ENCODE measurements at regions not wholly inside any gene's neighbourhood (a gene's known extent, or its start where the extent isn't known, plus 50 kb on each side); places are given as distances from the start of the nearest gene placed in this dataset.

DNA sequence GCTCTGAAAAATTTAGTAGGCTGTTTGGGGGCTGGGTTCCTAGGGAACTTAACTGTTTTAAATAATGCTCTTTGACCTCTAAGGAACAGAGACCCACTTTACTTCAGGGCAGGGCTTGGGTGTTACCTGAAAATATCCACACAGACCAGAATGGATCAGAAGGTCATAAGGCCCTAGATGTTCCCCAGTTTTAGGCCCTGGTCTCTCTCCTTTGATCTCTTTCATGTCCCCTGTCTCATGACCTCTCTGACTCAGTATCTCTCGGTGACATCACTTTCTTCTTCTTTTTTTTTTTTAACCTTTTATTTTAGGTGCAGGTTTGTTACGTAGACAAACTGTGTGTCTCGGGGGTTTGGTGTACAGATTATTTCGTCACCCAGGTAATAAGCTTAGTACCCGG, 272.1 kb upstream of the SGK1 start:
- Histone ChIP-seq H4K91ac (ENCODE audit: low read depth, low read length, poor library complexity) (no peak overlapping the region), H3K23ac (ENCODE audit: low read depth, low read length, poor library complexity) (no peak overlapping the region), H3K27me3 (ENCODE audit: control insufficient read depth in 3 of 3, insufficient read depth in 3 of 3, low read depth in 1 of 3, low read length in 3 of 3) (no peaks in the 10 kb centered on the region), H3K9ac (ENCODE audit: low read depth, low read length, poor library complexity) (no peak overlapping the region), H2AFZ (ENCODE audit: low read length) (no peak overlapping the region), H3K4ac (ENCODE audit: low read length) (no peak overlapping the region), H4K8ac (ENCODE audit: low read depth, low read length) (no peak overlapping the region), H3K18ac (ENCODE audit: low read length) (no peak overlapping the region), H2AK5ac (ENCODE audit: low read depth, low read length) (no peak overlapping the region), H2BK5ac (ENCODE audit: low read length) (no peak overlapping the region), H3K9me3 (replicated peaks in 1 of 2; ENCODE audit: control insufficient read depth in 2 of 2, insufficient read depth in 1 of 2, low read depth in 1 of 2, low read length in 2 of 2) (no peaks in the 10 kb centered on the region), H3K14ac (ENCODE audit: low read length) (no peak overlapping the region), H3K4me3 (ENCODE audit: low read length in 2 of 2) (no peak overlapping the region), H2BK120ac (ENCODE audit: low read depth, low read length) (no peak overlapping the region), H3K4me1 (ENCODE audit: control insufficient read depth in 2 of 2, insufficient read depth in 1 of 2, low read depth in 1 of 2, low read length in 2 of 2) (peaks cover 0 to 12% of the 10 kb centered on the region in 2 donors), H2BK12ac (ENCODE audit: low read length) (no peak overlapping the region), H3K79me1 (ENCODE audit: low read depth, low read length) (no peaks in the 10 kb centered on the region), H3K27ac (replicated peaks; ENCODE audit: low read length) (no peak overlapping the region), H2BK15ac (ENCODE audit: low read length) (no peak overlapping the region), H3K4me2 (ENCODE audit: insufficient read depth, low read length, poor library complexity, severe bottlenecking) (no peak overlapping the region), H3K36me3 (replicated peaks in 1 of 2; ENCODE audit: control insufficient read depth in 2 of 2, insufficient read depth in 2 of 2, low read length in 2 of 2) (no peaks in the 10 kb centered on the region)
- no peak for DNase-seq (ENCODE audit: low spot score)
- WGBS, 2 donors (ENCODE audit: extremely low coverage in 2 of 2, insufficient read length in 2 of 2, insufficient replicate concordance in 1 of 2), result no CpG with 5 or more reads among the region's 5 CpGs

DNA sequence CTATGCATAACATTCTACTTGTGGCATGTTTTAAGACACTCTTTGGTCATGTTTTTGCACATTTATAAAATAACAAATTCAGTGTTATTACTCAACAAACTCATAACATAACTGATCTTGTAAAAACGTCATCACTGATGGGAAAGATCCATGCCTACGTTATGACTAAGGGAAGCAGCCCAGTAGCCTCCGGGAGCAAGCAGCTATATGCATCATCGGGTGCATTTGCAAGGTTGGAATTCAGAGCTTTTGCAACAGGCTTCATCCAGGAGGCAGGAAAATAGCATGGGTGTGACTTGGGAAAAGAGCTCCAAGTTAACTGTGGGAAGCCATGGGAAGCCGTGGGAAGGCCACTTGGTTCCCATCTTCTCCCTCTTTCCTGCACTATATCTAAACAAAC, 271.6 kb upstream of the SGK1 start:
- no CpG with 5 or more reads among the region's 5 CpGs for WGBS, 2 donors (ENCODE audit: extremely low coverage in 2 of 2, insufficient read length in 2 of 2, insufficient replicate concordance in 1 of 2)
- DNase-seq (ENCODE audit: low spot score), result no peak
- Histone ChIP-seq H2BK5ac (ENCODE audit: low read length) (no peak overlapping the region), H2AK5ac (ENCODE audit: low read depth, low read length) (no peak overlapping the region), H2BK15ac (ENCODE audit: low read length) (no peak overlapping the region), H3K27me3 (ENCODE audit: control insufficient read depth in 3 of 3, insufficient read depth in 3 of 3, low read depth in 1 of 3, low read length in 3 of 3) (no peaks in the 10 kb centered on the region), H2AFZ (ENCODE audit: low read length) (no peak overlapping the region), H2BK120ac (ENCODE audit: low read depth, low read length) (no peak overlapping the region), H3K18ac (ENCODE audit: low read length) (no peak overlapping the region), H3K4me1 (ENCODE audit: control insufficient read depth in 2 of 2, insufficient read depth in 1 of 2, low read depth in 1 of 2, low read length in 2 of 2) (peaks cover 0 to 15% of the 10 kb centered on the region in 2 donors), H3K4ac (ENCODE audit: low read length) (no peak overlapping the region), H3K36me3 (replicated peaks in 1 of 2; ENCODE audit: control insufficient read depth in 2 of 2, insufficient read depth in 2 of 2, low read length in 2 of 2) (no peaks in the 10 kb centered on the region), H3K27ac (replicated peaks; ENCODE audit: low read length) (no peak overlapping the region), H4K91ac (ENCODE audit: low read depth, low read length, poor library complexity) (no peak overlapping the region), H3K4me2 (ENCODE audit: insufficient read depth, low read length, poor library complexity, severe bottlenecking) (no peak overlapping the region), H3K14ac (ENCODE audit: low read length) (no peak overlapping the region), H3K79me1 (ENCODE audit: low read depth, low read length) (no peaks in the 10 kb centered on the region), H3K4me3 (ENCODE audit: low read length in 2 of 2) (no peak overlapping the region), H2BK12ac (ENCODE audit: low read length) (no peak overlapping the region), H3K23ac (ENCODE audit: low read depth, low read length, poor library complexity) (no peak overlapping the region), H4K8ac (ENCODE audit: low read depth, low read length) (no peak overlapping the region), H3K9me3 (replicated peaks in 1 of 2; ENCODE audit: control insufficient read depth in 2 of 2, insufficient read depth in 1 of 2, low read depth in 1 of 2, low read length in 2 of 2) (no peaks in the 10 kb centered on the region), H3K9ac (ENCODE audit: low read depth, low read length, poor library complexity) (no peak overlapping the region)

DNA sequence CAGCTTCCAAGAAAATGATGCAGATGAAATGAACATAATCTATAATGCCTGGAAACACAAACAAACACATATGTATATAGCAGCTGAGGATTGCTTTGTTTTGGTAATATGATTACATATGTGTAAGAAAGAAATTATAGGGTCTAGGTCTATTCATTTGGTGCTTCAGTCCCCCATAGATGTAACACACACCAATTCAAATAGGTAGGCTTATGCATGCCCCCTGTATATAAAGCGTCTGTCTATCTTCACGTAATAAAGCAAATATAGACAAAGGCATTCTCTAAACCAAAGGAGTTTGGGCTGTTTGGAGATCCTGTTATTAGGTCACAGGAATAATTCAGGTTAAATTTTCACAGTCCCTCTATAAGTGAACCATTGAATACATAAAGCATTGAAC, 270.4 kb upstream of the SGK1 start:
- H3K4me3 ChIP-seq (ENCODE audit: low read length in 2 of 2), result no peak overlapping the region

DNA sequence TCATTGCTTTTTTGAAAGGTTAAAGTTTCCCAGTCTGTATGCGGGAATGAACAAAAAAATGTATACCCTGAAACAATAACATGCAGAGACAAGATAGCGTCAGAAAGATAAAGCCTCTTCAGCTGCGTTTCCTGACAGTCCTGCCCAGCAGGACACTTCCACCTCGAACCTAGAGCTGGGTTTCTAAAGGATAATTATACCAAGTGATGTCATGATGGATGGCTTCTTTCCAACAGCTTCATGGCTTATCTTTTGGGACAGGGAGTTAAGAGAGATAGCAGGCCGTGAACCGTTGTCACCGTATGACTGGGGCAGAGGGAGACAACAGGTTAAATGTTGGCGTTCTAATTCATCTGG, 267.6 kb upstream of the SGK1 start:
- Histone ChIP-seq H3K4me3 (ENCODE audit: low read length in 2 of 2) (no peak overlapping the region), H3K9me3 (replicated peaks in 1 of 2; ENCODE audit: control insufficient read depth in 2 of 2, insufficient read depth in 1 of 2, low read depth in 1 of 2, low read length in 2 of 2) (no peaks in the 10 kb centered on the region), H3K4ac (ENCODE audit: low read length) (no peak overlapping the region), H3K9ac (ENCODE audit: low read depth, low read length, poor library complexity) (no peak overlapping the region), H3K4me2 (ENCODE audit: insufficient read depth, low read length, poor library complexity, severe bottlenecking) (no peak overlapping the region), H3K79me1 (ENCODE audit: low read depth, low read length) (no peaks in the 10 kb centered on the region), H3K27me3 (ENCODE audit: control insufficient read depth in 3 of 3, insufficient read depth in 3 of 3, low read depth in 1 of 3, low read length in 3 of 3) (no peaks in the 10 kb centered on the region), H4K8ac (ENCODE audit: low read depth, low read length) (no peak overlapping the region), H3K27ac (replicated peaks; ENCODE audit: low read length) (no peak overlapping the region), H3K18ac (ENCODE audit: low read length) (no peak overlapping the region), H2AFZ (ENCODE audit: low read length) (no peak overlapping the region), H4K91ac (ENCODE audit: low read depth, low read length, poor library complexity) (no peak overlapping the region), H3K14ac (ENCODE audit: low read length) (no peak overlapping the region), H3K23ac (ENCODE audit: low read depth, low read length, poor library complexity) (no peak overlapping the region), H2BK15ac (ENCODE audit: low read length) (no peak overlapping the region), H2BK5ac (ENCODE audit: low read length) (no peak overlapping the region), H2BK12ac (ENCODE audit: low read length) (no peak overlapping the region), H2AK5ac (ENCODE audit: low read depth, low read length) (no peak overlapping the region), H2BK120ac (ENCODE audit: low read depth, low read length) (no peak overlapping the region), H3K4me1 (ENCODE audit: control insufficient read depth in 2 of 2, insufficient read depth in 1 of 2, low read depth in 1 of 2, low read length in 2 of 2) (peaks cover 0 to 7% of the 10 kb centered on the region in 2 donors), H3K36me3 (replicated peaks in 1 of 2; ENCODE audit: control insufficient read depth in 2 of 2, insufficient read depth in 2 of 2, low read length in 2 of 2) (no peaks in the 10 kb centered on the region)
- no peak for DNase-seq (ENCODE audit: low spot score)
- WGBS, 2 donors (ENCODE audit: extremely low coverage in 2 of 2, insufficient read length in 2 of 2, insufficient replicate concordance in 1 of 2), result no CpG with 5 or more reads among the region's 8 CpGs

More for the DNA sequence above, 270.4 kb upstream of the SGK1 start:
- no peak overlapping the region for H3K23ac ChIP-seq (ENCODE audit: low read depth, low read length, poor library complexity)
- H2AK5ac ChIP-seq (ENCODE audit: low read depth, low read length), result no peak overlapping the region
- H3K14ac ChIP-seq (ENCODE audit: low read length), result no peak overlapping the region
- no peaks in the 10 kb centered on the region for H3K36me3 ChIP-seq (replicated peaks in 1 of 2; ENCODE audit: control insufficient read depth in 2 of 2, insufficient read depth in 2 of 2, low read length in 2 of 2)
- H3K4ac ChIP-seq (ENCODE audit: low read length), result no peak overlapping the region
- H2BK12ac ChIP-seq (ENCODE audit: low read length), result no peak overlapping the region
- H2BK15ac ChIP-seq (ENCODE audit: low read length), result no peak overlapping the region
- H3K27me3 ChIP-seq (ENCODE audit: control insufficient read depth in 3 of 3, insufficient read depth in 3 of 3, low read depth in 1 of 3, low read length in 3 of 3), result no peaks in the 10 kb centered on the region
- H3K27ac ChIP-seq (replicated peaks; ENCODE audit: low read length), result no peak overlapping the region
- H2BK5ac ChIP-seq (ENCODE audit: low read length), result no peak overlapping the region
- H3K9me3 ChIP-seq (replicated peaks in 1 of 2; ENCODE audit: control insufficient read depth in 2 of 2, insufficient read depth in 1 of 2, low read depth in 1 of 2, low read length in 2 of 2), result no peaks in the 10 kb centered on the region
- no peaks in the 10 kb centered on the region for H3K79me1 ChIP-seq (ENCODE audit: low read depth, low read length)
- H4K8ac ChIP-seq (ENCODE audit: low read depth, low read length), result no peak overlapping the region
- no peak overlapping the region for H2BK120ac ChIP-seq (ENCODE audit: low read depth, low read length)
- no peak overlapping the region for H3K4me2 ChIP-seq (ENCODE audit: insufficient read depth, low read length, poor library complexity, severe bottlenecking)
- H2AFZ ChIP-seq (ENCODE audit: low read length), result no peak overlapping the region
- no peak for DNase-seq (ENCODE audit: low spot score)
- peaks cover 0 to 10% of the 10 kb centered on the region in 2 donors for H3K4me1 ChIP-seq (ENCODE audit: control insufficient read depth in 2 of 2, insufficient read depth in 1 of 2, low read depth in 1 of 2, low read length in 2 of 2)
- H3K18ac ChIP-seq (ENCODE audit: low read length), result no peak overlapping the region
- no peak overlapping the region for H3K9ac ChIP-seq (ENCODE audit: low read depth, low read length, poor library complexity)
- H4K91ac ChIP-seq (ENCODE audit: low read depth, low read length, poor library complexity), result no peak overlapping the region
- no CpG with 5 or more reads among the region's 2 CpGs for WGBS, 2 donors (ENCODE audit: extremely low coverage in 2 of 2, insufficient read length in 2 of 2, insufficient replicate concordance in 1 of 2)

Data from neuronal stem cell (in vitro differentiated cells).